Ishikawa (cell line): ENCODE measurements at regions not wholly inside any gene's neighbourhood (a gene's known extent, or its start where the extent isn't known, plus 50 kb on each side); places are given as distances from the start of the nearest gene placed in this dataset.

ENCODE experiments used
- CEBPB ChIP-seq: IDR thresholded peaks from 2 replicates; pipeline ENCODE4 v1.6.1; 2012
- EP300 ChIP-seq: IDR thresholded peaks from 2 replicates; pipeline ENCODE4 v1.6.1; 2012; ENCODE audit warnings: borderline replicate concordance
- ZBTB7A ChIP-seq: IDR thresholded peaks from 2 replicates; pipeline ENCODE4 v1.6.1; 2012; ENCODE audit warnings: low read depth
- TF ChIP-seq, protein P1 (sequence below): IDR thresholded peaks from 2 replicates; pipeline ENCODE4 v1.6.1; 2012; ENCODE audit warnings: low read depth, mild to moderate bottlenecking

DNA sequence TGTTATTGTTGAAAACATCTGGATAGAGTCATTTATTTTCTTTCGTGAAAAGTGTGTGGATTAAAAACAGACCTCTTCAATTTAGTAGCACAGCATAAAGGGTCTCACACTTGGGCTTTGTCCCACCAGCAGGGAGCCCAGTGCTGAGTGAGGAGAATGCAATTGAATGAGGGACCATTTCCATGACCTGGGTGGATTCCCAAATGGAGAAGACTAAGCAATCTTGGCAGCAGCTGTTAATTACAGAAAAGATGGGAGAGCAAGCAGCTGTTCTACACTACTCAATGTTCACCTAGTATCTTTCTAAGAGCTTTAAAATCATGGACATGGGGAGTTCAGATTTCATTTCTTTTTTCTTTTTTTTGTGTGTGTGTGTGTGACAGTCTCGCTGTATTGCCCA lies 121.8 kb upstream of the FN1 start:
- TF ChIP-seq CEBPB = no peak
- TF ChIP-seq EP300 = no peak
- TF ChIP-seq ZBTB7A = no peak
- TF ChIP-seq, protein P1, sequence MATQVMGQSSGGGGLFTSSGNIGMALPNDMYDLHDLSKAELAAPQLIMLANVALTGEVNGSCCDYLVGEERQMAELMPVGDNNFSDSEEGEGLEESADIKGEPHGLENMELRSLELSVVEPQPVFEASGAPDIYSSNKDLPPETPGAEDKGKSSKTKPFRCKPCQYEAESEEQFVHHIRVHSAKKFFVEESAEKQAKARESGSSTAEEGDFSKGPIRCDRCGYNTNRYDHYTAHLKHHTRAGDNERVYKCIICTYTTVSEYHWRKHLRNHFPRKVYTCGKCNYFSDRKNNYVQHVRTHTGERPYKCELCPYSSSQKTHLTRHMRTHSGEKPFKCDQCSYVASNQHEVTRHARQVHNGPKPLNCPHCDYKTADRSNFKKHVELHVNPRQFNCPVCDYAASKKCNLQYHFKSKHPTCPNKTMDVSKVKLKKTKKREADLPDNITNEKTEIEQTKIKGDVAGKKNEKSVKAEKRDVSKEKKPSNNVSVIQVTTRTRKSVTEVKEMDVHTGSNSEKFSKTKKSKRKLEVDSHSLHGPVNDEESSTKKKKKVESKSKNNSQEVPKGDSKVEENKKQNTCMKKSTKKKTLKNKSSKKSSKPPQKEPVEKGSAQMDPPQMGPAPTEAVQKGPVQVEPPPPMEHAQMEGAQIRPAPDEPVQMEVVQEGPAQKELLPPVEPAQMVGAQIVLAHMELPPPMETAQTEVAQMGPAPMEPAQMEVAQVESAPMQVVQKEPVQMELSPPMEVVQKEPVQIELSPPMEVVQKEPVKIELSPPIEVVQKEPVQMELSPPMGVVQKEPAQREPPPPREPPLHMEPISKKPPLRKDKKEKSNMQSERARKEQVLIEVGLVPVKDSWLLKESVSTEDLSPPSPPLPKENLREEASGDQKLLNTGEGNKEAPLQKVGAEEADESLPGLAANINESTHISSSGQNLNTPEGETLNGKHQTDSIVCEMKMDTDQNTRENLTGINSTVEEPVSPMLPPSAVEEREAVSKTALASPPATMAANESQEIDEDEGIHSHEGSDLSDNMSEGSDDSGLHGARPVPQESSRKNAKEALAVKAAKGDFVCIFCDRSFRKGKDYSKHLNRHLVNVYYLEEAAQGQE = no peak
